HG02642 (cell line): ENCODE measurements at regions not wholly inside any gene's neighbourhood (a gene's known extent, or its start where the extent isn't known, plus 50 kb on each side); places are given as distances from the start of the nearest gene placed in this dataset.
A peak's percentile ranks its signal among the peaks of the same experiment; 100 is the strongest.
"Not testable (repeated sequence)": the region's sequence is repeated elsewhere in the genome, so short reads cannot be mapped to it uniquely, and the experiment has no call there.

Experiments
- ATAC-seq: cut with Tn5 transposase; IDR thresholded peaks from one replicate; pipeline ENCODE4 v1.9.1; 2021; ENCODE audit warnings: mild to moderate bottlenecking; ENCODE audit not compliant: unreplicated experiment, poor library complexity

DNA sequence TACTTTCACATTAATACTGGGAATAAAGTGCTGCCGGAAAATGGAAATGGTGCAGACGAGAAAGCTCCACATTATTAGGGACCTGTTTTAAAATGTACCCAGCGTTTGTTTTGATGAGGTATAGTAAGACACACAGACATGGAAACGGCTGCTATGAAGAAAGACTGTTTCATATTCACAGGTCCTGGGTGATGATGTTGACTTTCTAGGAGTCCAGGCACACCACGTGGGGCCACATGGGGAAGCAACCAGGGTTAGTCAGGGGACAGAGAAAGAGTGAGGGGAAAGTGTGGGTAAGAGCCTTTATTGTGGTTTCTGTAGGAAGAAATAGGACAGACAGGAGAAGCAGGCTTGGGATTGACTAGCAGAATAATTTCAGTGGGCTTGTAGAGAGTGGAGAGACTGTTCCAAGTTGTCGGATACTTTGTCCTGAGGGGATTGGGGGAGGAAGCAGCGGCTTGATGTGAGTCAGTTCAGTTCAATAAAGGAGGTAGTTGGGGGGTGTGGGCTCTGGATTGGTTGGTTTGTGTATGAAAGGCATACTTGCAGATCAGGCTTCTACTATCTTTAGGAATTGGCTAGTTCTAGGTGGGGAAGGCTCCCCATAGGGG lies 112.0 kb upstream of the MCHR2 start:
- no peak for ATAC-seq

DNA sequence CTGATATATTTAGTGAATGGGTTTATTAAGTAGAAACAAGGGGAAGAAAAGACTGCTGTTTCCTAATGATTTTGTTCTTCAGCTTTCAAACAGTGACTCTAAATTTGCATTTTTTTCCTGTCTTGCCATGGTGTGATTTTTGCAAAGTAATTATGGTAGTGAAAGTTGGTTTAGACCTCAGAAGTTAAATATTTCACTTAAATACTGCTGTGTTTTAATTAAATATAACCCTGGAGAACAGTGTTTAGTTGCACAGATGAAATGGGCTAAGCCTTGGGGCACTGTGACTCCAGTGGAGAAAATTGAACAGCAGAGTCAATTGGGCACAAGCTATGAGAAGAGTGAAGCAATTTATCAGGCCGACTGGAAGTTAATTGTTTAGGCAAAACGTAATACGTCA lies 111.1 kb upstream of the MCHR2 start:
- ATAC-seq = peak; percentile 66

DNA sequence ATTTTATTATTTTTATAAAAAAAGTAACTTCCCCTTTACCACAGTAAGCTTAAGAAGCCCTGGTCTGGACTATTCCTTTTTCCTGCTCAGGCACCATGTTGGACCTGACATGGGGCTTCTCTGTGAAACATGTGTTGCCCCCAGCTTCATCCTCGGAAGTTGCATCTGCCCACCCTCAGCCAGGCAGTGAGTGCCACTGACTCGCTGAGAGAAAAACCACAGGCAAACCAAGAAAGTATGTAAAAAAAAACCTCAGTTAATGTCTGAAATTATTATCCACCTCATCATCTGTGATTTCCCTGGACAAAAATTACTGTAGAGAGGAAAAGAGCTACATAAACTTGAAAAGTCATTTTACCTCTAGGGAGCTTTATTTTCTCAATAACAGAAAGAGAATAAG lies 109.9 kb upstream of the MCHR2 start:
- ATAC-seq = no peak

DNA sequence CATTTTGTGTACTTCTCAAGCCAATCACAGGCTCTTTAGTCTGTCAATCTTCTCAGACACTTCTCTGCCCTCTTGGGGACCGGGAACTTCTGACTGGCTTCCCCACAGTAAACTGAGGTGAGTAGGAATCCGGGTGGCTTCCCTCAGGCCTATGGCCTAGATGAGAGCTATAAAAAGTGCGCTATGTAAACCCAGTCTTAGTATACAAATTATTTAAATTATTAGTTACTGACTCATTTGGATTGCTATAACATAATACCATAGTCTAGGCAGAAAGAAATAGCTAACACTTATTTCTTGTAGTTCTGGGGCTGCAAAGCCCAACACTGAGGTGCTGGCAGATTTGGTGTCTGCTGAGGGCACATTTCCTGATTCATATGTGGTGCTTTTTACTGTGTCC lies 109.2 kb upstream of the MCHR2 start:
- ATAC-seq = no peak

DNA sequence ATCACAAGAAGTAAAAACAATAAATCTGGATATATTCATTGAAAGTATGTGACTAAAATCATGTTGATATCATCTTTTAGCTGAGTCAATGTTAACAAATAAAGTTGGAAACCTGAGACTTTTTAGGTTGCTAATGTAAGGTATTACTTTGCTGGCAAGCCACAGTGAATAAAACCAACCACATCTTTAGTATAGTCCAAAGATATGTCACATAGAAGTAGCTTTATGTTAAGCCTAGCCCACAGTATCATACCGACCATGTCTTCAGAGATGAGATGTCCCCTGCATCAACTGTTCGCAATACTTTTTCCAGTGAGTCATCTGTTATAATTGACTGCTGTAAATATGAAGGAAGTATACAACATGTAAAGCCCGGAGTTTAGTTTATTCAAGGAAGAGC lies 107.6 kb upstream of the MCHR2 start:
- ATAC-seq = no peak

DNA sequence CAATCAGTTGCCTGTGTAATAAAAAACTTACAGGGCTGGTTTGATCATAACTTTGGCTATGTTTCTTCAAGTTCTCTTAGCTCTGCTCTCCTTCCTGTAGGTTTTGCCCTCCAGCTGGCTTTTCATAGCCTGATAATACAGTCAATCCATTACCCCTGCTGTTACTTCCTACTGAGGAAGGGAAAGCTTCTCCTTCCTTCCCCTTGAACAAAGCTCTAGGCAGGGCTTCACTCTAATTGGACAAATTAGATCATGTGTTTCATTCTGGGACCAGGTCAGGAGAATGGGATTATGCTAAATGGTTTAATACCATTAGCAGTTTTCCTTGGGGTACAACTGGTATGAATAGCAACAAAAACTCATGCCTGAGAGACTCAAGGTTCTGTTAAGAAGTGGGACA lies 106.8 kb upstream of the MCHR2 start:
- no peak for ATAC-seq

GRCh38 chr6:100099189-100100074 lies 105.4 kb upstream of the MCHR2 start:
- no peak for ATAC-seq

GRCh38 chr6:100096936-100097335 lies 102.9 kb upstream of the MCHR2 start:
- no peak for ATAC-seq

DNA sequence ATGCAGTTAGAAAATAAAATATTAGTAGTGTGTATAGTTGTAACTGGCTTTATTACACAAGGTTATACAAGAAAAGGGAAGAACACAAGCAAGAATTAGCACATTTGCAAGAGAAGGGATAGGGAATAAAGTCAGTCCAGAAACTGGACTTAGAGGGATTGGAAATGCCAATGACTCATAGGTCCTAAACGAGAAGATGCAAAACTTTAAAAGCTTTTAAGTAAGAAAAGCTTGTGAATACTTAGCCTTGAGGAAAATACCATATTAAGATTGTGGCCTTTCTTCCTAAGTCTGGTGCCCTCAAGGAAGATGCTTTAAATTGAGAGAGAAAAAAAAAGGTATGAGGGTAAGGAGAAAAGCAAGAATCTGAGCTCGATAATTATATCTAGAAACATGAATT lies 102.3 kb upstream of the MCHR2 start:
- no peak for ATAC-seq

GRCh38 chr6:100093405-100093804 lies 99.4 kb upstream of the MCHR2 start:
- no peak for ATAC-seq

DNA sequence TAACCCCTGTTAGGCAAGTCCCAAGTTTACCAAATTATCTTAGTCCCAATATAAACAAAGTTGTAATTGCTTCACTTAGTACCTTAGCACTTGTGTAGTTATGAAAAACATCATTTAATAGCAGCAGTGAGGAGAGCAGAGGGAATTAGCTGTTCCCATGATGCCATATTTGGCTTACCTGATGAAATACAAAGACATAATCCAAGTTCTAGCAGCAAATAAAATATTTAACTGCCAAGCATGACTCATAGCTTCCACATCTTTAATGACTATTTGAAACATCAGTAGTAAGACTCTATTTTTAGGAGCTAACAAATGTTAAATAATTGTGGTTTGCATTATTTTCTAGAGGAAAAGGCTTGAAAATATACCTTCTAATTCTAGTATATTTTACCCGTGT lies 94.0 kb upstream of the MCHR2 start:
- ATAC-seq = no peak

DNA sequence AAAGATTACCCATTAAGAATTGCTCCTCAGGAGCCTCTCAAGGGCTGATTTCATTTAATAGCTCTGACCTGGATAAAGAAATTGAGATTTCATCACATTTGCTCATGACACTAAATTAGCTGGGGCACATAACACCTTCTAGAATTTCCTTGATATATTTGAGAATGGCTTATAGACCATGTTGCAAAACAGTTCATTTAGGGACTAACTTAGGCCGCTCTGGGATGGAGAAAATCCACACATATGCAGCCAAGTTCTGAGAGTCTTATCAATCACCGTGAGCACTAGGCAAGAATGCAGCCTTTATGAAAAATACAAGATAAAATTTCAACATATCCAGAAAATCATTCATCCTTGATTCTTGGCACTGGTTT lies 91.0 kb upstream of the MCHR2 start:
- no peak for ATAC-seq

DNA sequence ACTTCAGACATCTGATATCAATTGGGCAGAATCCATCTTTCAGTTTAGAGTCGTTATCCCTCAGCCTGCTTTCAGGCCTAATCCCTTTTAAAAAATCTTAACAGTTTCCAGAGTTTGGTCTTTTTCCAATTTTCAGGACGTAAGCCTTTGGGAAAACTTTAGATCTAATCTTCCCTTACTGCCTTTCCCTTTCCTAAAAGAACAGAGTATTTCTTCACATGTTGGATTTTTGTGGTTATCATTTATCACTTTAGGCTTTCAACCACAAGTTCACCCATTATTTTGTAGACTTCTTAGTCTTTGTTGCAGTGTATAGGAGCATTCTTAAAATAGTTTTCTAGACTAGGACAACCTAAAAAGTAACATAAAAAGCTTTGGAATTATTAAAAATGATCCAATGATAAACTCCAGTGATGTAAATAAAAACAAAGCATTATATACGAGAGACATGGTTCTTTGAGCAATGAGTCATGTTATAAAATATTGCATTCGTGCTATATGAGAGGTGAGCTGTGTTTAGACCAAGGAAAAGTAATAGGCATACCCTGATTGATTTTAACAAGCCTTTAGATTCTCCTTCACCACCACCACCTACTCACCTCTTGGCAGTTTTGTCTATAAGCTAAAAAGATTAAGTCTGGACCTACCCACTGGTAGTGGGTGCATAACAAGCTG lies 90.4 kb upstream of the MCHR2 start:
- ATAC-seq = no peak

GRCh38 chr6:100078509-100078908 lies 84.5 kb upstream of the MCHR2 start:
- no peak for ATAC-seq

DNA sequence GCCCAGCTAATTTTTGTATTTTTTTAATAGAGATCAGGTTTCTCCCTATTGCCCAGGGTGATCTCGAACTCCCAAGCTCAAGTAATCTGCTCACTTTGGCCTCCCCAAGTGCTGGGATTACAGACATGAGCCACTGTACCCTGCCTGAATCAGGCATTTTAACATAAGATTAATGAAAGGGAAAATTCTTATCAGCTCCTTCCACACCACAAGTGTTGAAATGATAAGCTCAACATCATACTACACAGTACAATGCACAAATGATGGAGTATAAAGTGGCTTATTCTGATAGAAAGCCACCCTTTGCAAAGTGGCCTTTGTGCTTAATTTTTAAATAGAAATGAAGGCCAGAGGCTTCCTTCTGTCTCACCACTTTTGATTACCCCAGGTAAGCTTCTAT lies 71.3 kb upstream of the MCHR2 start:
- ATAC-seq = no peak

GRCh38 chr6:100062621-100063020 lies 68.6 kb upstream of the MCHR2 start:
- no peak for ATAC-seq

GRCh38 chr6:100057941-100058340 lies 63.9 kb upstream of the MCHR2 start:
- ATAC-seq = no peak

DNA sequence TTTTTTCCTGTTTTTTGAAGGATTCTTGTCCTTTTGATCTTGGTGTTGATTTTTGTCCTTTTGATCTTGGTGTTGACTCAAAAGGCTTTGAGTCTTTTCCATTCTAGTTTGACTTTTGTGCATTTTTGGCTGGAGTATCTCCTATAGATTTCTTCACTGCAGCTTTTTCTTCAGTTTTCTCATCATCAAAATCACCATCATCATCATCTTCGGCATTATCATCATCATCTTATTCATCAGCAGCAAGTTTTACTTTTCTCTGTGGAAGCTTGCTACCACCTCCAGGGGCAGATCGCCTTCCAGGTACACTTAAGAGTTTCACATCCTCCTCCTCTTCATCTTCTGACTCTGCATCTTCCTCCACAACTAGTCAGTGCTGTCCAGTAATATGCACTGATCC lies 56.5 kb upstream of the MCHR2 start:
- ATAC-seq = no peak

GRCh38 chr6:100043961-100044360 lies 49.9 kb upstream of the MCHR2 start:
- not testable (repeated sequence) for ATAC-seq
